ENCODE measurements at regions not wholly inside any gene's neighbourhood (a gene's known extent, or its start where the extent isn't known, plus 50 kb on each side); places are given as distances from the start of the nearest gene placed in this dataset.

- ChIA-PET CTCF (interaction anchor here (0.9 kb wide), 1 partner anchor 418 kb away, joined by 4 read pairs; no protein-coding TSS in a partner anchor), POLR2A (no interaction called here)
- DNase-seq (ENCODE audit: extremely low spot score) = no peak
- no peak for TF ChIP-seq BHLHE40 (IDR thresholded peaks at IDR 0.05; ENCODE audit: borderline replicate concordance)
- TF ChIP-seq LEF1 (IDR thresholded peaks at IDR 0.05; ENCODE audit: borderline replicate concordance) = no peak
- TF ChIP-seq NFRKB (IDR thresholded peaks at IDR 0.05) = no peak
- no peak for TF ChIP-seq ELF4 (IDR thresholded peaks at IDR 0.05)
- no peak for TF ChIP-seq FOXK2 (IDR thresholded peaks at IDR 0.05)
- no peak for TF ChIP-seq HDGF (IDR thresholded peaks at IDR 0.05; ENCODE audit: borderline replicate concordance)
- TF ChIP-seq FOXM1 (IDR thresholded peaks at IDR 0.05; ENCODE audit: borderline replicate concordance) = no peak
- TF ChIP-seq L3MBTL2 (conservative IDR thresholded peaks at IDR 0.05) = no peak
- TF ChIP-seq TARDBP (IDR thresholded peaks at IDR 0.05) = no peak
- no peak for TF ChIP-seq PKNOX1 (IDR thresholded peaks at IDR 0.05)
- no peak for TF ChIP-seq SP1 (IDR thresholded peaks at IDR 0.05)
- no peak for TF ChIP-seq ZNF384 (IDR thresholded peaks at IDR 0.05)
Observed at GRCh38 chr1:222037720-222038119, 295.8 kb upstream of the DUSP10 start.

GRCh38 chr1:222034790-222035189 lies 292.9 kb upstream of the DUSP10 start:
- POLR2A ChIA-PET = no interaction called here
- CTCF ChIA-PET = no interaction called here
- TF ChIP-seq PKNOX1 (IDR thresholded peaks at IDR 0.05) = no peak
- TF ChIP-seq ELF4 (IDR thresholded peaks at IDR 0.05) = no peak
- TF ChIP-seq FOXM1 (IDR thresholded peaks at IDR 0.05; ENCODE audit: borderline replicate concordance) = no peak
- DNase-seq (ENCODE audit: extremely low spot score) = no peak

GRCh38 chr1:222033450-222033849 lies 291.6 kb upstream of the DUSP10 start:
- TF ChIP-seq NFRKB (IDR thresholded peaks at IDR 0.05) (no peak), SP1 (IDR thresholded peaks at IDR 0.05) (no peak), L3MBTL2 (conservative IDR thresholded peaks at IDR 0.05) (no peak), ARNT (IDR thresholded peaks at IDR 0.05) (no peak), TARDBP (IDR thresholded peaks at IDR 0.05) (no peak), BHLHE40 (IDR thresholded peaks at IDR 0.05; ENCODE audit: borderline replicate concordance) (no peak), LEF1 (IDR thresholded peaks at IDR 0.05; ENCODE audit: borderline replicate concordance) (no peak), FOXA1 (IDR thresholded peaks at IDR 0.05) (no peak), FOXK2 (IDR thresholded peaks at IDR 0.05) (no peak), ELF4 (IDR thresholded peaks at IDR 0.05) (no peak), HDGF (IDR thresholded peaks at IDR 0.05; ENCODE audit: borderline replicate concordance) (no peak), PKNOX1 (IDR thresholded peaks at IDR 0.05) (no peak), SUZ12 (IDR thresholded peaks at IDR 0.05) (no peak), ZNF384 (IDR thresholded peaks at IDR 0.05) (no peak)
- CTCF ChIA-PET = no interaction called here
- POLR2A ChIA-PET = no interaction called here
- DNase-seq (ENCODE audit: extremely low spot score) = no peak

GRCh38 chr1:222031318-222031717 lies 289.4 kb upstream of the DUSP10 start:
- ChIA-PET POLR2A (no interaction called here), CTCF (no interaction called here)
- no peak for TF ChIP-seq ARNT (IDR thresholded peaks at IDR 0.05)
- TF ChIP-seq SUZ12 (IDR thresholded peaks at IDR 0.05) = no peak
- TF ChIP-seq ELF4 (IDR thresholded peaks at IDR 0.05) = no peak
- TF ChIP-seq L3MBTL2 (conservative IDR thresholded peaks at IDR 0.05) = no peak
- TF ChIP-seq NFRKB (IDR thresholded peaks at IDR 0.05) = no peak
- TF ChIP-seq HDGF (IDR thresholded peaks at IDR 0.05; ENCODE audit: borderline replicate concordance) = no peak
- no peak for TF ChIP-seq BHLHE40 (IDR thresholded peaks at IDR 0.05; ENCODE audit: borderline replicate concordance)
- TF ChIP-seq FOXM1 (IDR thresholded peaks at IDR 0.05; ENCODE audit: borderline replicate concordance) = no peak
- TF ChIP-seq FOXK2 (IDR thresholded peaks at IDR 0.05) = no peak
- TF ChIP-seq PKNOX1 (IDR thresholded peaks at IDR 0.05) = no peak
- no peak for TF ChIP-seq LEF1 (IDR thresholded peaks at IDR 0.05; ENCODE audit: borderline replicate concordance)
- no peak for DNase-seq (ENCODE audit: extremely low spot score)

- DNase-seq (ENCODE audit: extremely low spot score) = no peak
- POLR2A ChIA-PET = no interaction called here
- TF ChIP-seq FOXK2 (IDR thresholded peaks at IDR 0.05) (no peak), ELF4 (IDR thresholded peaks at IDR 0.05) (no peak), PKNOX1 (IDR thresholded peaks at IDR 0.05) (no peak), FOXA1 (IDR thresholded peaks at IDR 0.05) (no peak), SP1 (IDR thresholded peaks at IDR 0.05) (no peak), L3MBTL2 (conservative IDR thresholded peaks at IDR 0.05) (no peak), LEF1 (IDR thresholded peaks at IDR 0.05; ENCODE audit: borderline replicate concordance) (no peak), ARNT (IDR thresholded peaks at IDR 0.05) (no peak), NFRKB (IDR thresholded peaks at IDR 0.05) (no peak), FOXM1 (IDR thresholded peaks at IDR 0.05; ENCODE audit: borderline replicate concordance) (no peak), SUZ12 (IDR thresholded peaks at IDR 0.05) (no peak), BHLHE40 (IDR thresholded peaks at IDR 0.05; ENCODE audit: borderline replicate concordance) (no peak)
- CTCF ChIA-PET = no interaction called here
Observed at GRCh38 chr1:222028676-222029075, 286.8 kb upstream of the DUSP10 start.

- CTCF ChIA-PET = no interaction called here
- TF ChIP-seq SP1 (IDR thresholded peaks at IDR 0.05) (no peak), SUZ12 (IDR thresholded peaks at IDR 0.05) (no peak), FOXK2 (IDR thresholded peaks at IDR 0.05) (no peak)
- POLR2A ChIA-PET = no interaction called here
- no peak for DNase-seq (ENCODE audit: extremely low spot score)
Observed at GRCh38 chr1:222028116-222028515, 286.2 kb upstream of the DUSP10 start.
